ENCODE measurements at regions not wholly inside any gene's neighbourhood (a gene's known extent, or its start where the extent isn't known, plus 50 kb on each side); places are given as distances from the start of the nearest gene placed in this dataset.

DNA sequence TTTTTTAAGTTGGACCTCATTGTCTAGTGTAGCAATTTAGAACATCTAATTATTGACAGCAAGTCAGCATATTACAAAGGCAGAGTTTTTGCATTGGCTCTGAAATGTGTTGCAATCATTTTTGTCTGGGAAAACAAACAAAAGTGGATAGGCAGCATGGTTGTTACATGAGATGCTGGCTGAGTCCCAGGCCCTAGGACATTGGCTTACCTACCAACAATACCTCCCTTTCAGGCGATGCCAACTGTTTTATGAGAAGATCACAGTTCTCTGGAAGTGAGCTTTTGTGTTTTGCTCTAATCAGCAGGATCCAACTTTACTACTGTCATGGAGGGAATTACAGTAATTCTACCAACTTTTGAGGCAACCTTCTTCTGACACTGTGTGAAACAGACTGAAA lies 71.5 kb upstream of the CXADR start:
- no peak for DNase-seq

DNA sequence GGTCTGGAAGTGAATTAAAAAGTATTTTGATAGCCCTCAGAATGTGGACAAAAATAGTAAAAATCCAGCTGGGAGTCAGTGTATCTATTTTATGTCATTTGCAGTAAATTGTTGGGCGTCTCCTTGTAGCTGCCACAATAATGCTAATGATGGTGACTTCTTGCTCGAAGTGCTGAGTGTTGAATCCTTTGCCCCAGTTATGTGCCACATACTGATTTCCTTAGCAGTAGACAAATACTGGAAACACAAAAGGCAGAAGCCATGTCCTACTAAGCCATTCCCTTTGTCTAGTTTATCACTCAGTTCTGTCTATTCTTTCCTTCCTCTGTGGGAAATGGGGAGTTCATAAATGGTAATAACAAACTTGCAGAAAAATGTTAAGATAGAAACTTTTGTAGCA lies 70.7 kb upstream of the CXADR start:
- DNase-seq, result no peak

DNA sequence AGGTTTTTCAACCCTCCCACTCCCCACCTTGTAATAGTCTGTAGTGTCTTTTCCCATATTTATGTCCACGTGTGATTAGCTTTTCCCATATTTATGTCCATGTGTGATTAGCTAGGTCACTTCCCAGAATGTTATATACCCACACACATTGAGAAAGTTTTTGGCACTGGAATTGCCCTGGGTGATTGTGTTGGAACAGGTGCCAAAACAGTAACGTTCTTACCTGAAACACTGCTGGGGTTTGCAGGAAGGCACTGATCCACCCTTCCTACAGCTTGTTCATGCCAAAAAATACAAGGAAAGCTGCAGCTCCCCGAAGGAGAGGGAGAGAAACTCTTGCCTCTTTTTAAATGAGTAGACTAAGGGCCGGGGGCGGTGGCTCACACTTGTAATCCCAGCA lies 68.0 kb upstream of the CXADR start:
- no peak for DNase-seq

DNA sequence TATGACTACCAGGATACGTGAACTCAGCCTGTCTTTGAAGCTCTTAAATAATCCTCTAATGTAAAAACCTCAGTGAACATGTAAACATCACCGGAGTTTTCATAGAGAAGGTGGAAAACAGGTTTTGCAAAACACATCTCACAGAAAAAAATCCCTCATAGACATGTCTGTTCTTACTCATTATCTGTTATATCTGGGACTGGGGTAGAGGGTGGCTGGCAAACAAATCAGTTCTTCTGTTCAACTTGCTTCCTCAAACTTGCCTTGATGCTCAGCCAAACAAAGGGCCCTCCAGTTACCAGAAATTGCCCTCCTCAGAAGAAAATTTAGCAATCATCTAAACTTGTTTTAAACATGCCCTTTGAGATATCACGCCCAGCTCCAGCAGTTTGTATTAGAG lies 66.1 kb upstream of the CXADR start:
- DNase-seq, result no peak

GRCh38 chr21:17449701-17450100 lies 63.1 kb upstream of the CXADR start:
- no peak for DNase-seq

DNA sequence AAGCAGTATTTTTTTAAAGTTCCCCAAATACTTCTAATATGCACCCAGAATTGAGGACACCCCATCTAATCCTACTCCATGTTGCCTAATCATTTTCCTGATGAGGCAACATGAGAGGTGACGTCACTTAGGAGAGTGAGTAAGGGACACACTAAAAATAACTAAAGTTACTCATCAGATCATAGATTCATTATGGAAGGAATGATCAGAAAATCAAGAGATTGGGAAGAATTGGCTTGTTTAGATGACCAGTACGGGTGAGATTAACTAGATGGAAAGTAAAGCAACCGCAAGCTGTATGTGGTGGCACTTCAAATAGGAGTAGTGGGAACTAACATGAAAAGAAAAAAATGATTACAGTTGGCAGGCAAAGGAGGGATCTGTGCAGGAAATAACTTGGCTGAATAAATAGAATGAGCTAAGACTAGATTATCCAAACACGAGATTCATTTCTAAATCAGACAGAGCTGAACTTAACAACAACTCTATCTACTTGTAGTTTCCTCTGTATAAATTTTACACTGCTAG lies 61.4 kb upstream of the CXADR start:
- DNase-seq, result no peak

DNA sequence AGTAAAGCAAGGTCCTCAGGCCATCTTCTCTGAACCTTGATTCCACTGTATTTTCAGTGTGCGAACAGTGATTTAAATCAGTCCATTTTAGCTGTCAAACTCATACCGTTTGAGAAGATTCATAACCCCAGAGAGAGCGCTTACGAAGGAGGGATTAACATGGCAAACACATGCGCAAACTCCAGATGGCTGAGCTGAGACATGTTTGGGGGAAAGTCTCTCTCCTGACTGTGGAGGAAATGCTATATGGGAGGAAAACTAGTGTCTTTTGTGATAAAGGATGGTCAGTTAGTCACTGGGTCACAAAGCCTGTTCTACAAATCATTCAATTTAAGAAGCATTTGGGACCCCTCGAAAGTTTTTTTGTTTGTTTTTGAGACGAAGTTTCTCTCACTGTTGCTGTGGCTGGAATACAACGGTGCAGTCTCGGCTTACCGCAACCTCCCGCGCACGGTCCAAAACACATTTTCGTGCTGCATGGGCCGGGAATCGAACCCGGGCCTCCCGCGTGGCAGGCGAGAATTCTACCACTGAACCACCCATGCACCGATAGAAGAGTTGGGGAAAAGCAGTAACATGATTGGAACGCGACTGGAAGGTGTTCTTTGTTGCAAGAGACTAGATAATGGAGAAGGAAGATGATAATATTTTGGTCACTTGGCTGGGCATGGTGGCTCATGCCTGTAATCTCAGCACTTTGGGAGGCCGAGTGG lies 58.4 kb upstream of the CXADR start:
- peak; percentile 21 for DNase-seq

DNA sequence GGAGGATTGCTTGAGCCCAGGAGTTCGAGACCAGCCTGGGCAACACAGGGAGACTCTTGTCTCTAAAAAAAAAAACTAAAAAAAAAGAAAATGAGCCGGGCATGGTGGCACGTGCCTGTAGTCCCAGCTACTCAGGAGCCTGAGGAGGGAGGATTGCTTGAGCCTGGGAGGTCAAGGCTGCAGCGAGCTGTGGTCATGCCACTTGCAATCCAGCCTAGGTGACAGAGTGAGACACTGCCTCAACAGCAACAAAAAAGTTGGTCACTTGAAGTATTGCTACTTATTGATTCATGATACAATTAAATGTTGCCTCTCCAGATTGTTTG lies 57.9 kb upstream of the CXADR start:
- no peak for DNase-seq

- no peak for DNase-seq
These were observed 57.4 kb upstream of the CXADR start for GRCh38 chr21:17455451-17455850.

GRCh38 chr21:17458279-17458678 lies 54.6 kb upstream of the CXADR start:
- no peak for DNase-seq

DNA sequence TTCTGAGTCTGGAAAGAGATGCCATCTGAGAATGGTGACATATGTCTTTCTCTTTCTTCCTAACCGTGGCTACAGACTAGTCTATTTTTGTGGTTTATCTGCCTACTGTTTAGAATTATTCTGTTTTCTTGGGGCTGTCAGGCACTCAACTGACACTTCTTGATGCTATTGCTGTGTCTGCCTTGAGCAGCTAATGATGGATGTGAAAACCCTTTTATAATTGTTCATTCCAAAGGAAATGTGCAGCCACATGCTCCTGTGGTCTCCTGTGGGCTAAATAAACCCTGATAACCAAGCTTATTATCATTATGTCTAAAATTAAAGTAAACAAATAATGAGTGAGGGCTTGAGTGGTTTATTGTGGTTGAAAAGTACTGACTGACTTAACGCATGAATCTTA lies 52.7 kb upstream of the CXADR start:
- DNase-seq, result no peak

DNA sequence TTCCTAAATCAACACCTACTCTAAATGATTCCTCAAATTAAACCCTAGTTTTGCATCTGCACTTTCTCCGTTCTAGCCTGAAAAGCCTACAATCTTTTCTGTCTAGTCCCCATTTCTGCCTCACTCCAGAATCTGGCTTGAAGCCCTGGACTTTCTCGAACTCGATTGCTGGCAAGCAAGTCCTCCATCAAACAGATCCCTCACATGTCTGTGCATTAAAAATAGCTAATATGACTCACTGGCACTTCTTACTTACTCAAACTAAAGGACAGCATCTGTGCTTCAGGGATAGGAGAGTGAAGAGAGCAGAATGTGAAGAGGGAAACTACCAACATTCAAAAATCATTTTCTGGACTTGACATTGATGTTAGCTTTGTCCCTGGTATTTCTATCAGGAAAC lies 51.8 kb upstream of the CXADR start:
- no peak for DNase-seq

- no peak for DNase-seq
These were observed 51.3 kb upstream of the CXADR start for GRCh38 chr21:17461582-17461981.

GRCh38 chr21:17462276-17462981 lies 50.4 kb upstream of the CXADR start:
- DNase-seq, result no peak
